HG03571 (cell line): ENCODE measurements at regions not wholly inside any gene's neighbourhood (a gene's known extent, or its start where the extent isn't known, plus 50 kb on each side); places are given as distances from the start of the nearest gene placed in this dataset.
A peak's percentile ranks its signal among the peaks of the same experiment; 100 is the strongest.
"Not testable (repeated sequence)": the region's sequence is repeated elsewhere in the genome, so short reads cannot be mapped to it uniquely, and the experiment has no call there.

ENCODE experiments used
- ATAC-seq: cut with Tn5 transposase; IDR thresholded peaks from one replicate; pipeline ENCODE4 v1.9.1; 2021; ENCODE audit not compliant: unreplicated experiment

DNA sequence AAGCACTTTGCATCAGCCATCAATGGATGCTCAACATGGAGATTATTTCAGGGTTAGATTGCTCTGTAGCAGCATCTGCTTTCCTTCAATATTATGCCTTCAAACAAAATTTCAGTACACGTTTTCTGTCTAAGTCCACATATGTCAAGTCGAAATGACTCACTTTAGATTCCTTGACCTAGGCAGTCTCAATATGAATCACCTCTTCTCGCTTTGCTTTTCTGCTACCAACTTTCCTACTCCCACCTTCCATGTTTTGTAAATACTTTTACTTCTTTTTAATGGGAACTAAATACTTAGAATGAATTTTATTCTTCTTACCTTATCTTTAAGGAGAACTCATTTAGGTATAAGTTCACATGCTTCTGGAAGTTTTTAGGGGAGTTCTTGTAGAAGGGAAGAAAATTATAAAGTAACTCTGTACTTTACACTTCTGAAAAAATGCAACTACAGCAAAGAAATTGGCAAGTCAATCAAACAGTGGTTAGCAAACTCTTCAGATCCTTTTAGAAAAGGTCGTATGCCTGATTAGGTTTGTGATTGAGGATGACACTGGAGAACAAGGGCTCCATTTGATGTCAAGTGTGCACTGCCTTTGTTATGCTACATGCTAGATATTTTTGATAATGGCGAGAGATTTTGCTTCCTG is 478.5 kb upstream of the SMARCA2 start:
- ATAC-seq: no peak

DNA sequence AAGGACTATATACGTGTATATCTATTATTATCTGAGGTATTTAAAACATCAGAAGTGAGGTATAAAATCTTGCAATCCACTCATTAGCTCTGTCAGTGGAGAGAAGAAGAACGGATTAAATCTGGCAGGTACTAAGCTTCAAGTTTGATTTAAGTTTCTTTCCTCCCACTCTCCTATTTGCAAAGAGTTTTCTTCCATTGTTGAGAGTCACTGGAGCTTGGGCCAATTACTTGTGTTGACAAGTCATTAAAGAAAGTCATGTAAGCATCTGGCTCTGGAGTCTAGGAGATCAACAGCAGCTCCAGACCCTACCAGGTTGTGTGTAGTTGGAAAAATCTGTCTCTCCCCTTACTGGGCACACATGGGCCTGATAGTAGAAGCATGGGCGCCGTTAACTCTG is 476.8 kb upstream of the SMARCA2 start:
- no peak for ATAC-seq

GRCh38 chr9:1539216-1539615 is 475.9 kb upstream of the SMARCA2 start:
- no peak for ATAC-seq

DNA sequence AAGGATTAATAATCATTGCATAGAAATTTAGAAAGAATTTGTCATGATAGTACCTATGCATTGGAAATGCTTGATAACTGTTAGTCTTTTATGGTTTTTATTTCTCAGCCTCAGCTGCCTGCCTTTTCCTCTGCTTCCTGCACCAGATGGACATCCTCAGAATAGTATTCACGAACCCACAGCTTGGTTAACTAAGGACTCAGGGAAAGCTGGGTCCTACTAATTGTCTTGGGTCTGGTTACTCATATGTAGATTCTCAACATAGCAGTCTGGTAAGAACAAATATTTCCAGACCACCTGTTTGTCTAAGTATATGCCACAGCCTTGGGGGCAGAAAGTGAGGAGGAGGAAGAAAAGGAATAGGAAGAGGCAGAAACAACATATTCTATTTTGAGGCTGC is 464.5 kb upstream of the SMARCA2 start:
- no peak for ATAC-seq

DNA sequence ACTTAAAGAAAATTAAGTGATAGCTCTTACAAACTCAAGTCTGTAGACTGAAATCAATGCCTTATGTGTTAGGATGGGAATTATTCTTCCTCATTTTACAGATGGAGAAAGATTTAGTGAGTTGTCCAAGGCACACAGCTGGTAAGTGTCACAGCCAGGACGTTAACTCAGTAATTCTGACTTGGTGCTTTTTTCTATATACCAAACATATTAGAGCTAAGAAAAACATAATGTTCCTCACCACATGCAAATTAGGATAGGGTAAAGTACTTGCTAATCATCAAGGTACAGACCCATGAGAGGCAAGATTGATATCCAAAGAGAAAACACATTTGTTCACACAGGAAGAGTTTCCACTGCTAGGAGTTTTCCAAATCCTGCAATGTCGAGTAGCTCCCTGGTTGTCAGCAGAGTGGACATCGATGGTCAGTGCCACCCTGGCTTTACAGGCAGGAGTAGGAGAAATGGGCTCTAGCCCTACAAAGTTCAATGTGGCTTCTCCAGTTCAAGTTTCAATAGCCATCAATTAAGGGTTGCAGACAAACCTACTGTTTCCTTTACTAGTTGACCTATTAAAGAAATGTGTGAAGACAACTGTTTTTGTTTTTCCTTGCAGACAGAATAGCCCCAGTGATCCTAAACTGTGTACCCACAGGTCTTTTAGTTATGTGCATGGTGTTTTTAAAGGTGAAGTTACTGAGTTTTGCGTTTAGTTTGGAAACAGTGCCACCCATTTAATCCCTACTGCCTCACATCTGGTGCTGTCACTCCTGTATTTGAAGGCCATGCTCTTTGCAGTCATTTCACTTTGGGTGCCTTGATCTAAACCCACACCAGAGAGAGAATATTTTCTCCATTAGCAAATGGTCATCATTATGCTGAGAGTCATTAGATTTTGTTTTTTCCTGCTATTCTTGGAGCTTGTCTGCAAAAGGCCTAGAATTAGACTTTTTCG is 460.8 kb upstream of the SMARCA2 start:
- peak; percentile 73 for ATAC-seq

- not testable (repeated sequence) for ATAC-seq
These were observed 456.5 kb upstream of the SMARCA2 start for GRCh38 chr9:1558666-1559065.

GRCh38 chr9:1575939-1576338 is 439.2 kb upstream of the SMARCA2 start:
- ATAC-seq: no peak

DNA sequence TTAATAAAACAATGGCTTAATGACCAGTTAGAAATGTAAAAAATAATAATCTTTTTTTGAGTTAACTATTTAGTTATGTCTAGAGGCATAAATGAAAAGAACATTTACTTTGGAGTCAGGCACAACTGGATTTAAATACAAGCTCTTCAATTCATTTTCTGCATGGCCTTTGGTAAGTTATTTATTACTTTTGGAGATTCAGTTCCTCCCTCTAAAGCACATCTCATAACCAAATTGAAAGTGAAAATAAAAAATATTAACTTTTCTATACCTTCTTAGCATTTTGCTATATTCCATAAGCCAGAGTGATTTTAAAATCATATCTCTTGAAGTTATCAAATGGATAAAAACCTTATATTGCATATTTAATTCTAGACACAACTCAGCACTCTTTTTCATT is 434.9 kb upstream of the SMARCA2 start:
- ATAC-seq: peak; percentile 89

DNA sequence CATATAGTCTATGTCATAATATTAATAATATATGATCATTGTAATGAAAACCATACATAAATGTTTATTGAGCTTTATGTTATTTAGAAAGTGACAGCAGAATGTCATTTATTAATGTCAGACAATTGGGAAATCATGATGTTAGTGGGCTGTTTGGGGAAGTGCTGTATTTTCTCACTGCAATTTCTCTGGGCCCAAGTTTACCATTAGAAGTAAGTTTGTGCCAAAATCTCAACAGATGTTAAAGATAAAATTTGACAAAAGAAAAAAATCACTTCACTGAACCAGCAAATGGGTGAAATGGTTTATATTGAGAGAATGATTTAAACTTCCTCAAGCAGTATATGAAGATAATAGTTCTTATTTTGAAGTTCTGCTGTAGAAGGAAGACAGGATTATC is 433.2 kb upstream of the SMARCA2 start:
- ATAC-seq: no peak

DNA sequence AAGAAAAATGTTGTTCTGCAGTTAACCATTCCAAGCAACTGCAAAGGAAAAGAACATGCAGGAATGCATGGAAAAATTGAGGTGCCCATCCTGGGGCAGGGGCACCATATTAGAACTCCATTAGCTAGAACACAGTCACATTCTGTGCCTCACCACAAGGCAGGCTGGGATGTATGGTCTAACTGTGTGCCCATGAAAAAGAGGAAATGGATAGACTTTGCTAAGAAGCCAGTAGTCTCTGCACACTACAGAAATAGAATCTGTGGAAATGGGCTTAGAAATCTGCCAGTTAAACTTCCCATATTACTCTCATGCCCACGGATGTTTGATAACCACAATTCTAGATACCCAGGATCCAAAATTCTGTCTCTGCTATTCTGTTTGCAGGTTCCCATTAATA is 423.8 kb upstream of the SMARCA2 start:
- ATAC-seq: no peak

DNA sequence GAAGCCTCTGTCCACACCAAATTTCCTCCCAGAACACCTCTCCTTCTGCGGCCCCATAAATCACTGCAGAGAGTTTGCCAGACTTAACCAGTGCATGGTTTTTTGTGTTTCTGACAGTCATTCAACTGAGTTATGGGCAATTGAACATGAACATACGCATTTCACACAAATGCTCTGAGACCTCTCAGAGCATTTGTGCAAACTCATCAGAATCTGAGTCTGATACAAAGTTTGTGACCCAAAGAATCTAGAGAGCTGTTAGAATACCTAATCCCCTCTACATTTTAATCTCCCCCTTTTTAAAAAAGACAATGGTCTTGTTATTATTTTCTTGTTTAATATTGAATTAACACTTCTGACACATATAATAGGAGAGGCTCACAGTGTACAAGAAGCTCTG is 416.9 kb upstream of the SMARCA2 start:
- no peak for ATAC-seq

- no peak for ATAC-seq
These were observed 415.2 kb upstream of the SMARCA2 start for GRCh38 chr9:1599961-1600360.

DNA sequence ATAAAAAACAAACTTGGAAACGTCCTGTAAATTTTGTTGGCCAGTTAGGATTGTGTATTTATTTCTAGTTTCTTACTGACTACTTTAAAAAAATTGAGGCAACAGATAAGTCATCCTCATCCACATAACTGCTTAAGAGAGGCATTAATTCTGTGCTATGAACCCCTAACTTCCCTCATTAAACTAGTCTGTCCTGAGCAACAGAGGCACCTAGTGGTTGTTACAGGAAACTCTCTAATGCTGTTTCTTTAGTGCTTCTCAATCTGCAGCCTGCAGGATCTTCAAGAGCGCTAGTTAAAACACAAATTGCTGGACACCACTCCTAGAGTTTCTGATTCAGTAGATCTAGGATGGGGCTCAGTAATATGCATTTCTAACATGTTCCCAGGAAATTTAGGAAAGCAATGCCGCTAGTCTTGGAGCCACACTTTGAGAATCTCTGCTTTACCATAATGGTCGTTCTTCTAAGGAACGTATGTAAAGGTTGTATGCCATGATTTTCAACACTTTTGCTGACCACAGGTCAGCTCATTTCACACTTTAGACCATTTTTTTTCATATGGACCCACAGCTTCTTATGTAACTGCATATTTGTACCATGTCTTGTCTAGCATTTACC is 410.1 kb upstream of the SMARCA2 start:
- peak; percentile 57 for ATAC-seq

GRCh38 chr9:1606253-1606652 is 408.9 kb upstream of the SMARCA2 start:
- no peak for ATAC-seq

DNA sequence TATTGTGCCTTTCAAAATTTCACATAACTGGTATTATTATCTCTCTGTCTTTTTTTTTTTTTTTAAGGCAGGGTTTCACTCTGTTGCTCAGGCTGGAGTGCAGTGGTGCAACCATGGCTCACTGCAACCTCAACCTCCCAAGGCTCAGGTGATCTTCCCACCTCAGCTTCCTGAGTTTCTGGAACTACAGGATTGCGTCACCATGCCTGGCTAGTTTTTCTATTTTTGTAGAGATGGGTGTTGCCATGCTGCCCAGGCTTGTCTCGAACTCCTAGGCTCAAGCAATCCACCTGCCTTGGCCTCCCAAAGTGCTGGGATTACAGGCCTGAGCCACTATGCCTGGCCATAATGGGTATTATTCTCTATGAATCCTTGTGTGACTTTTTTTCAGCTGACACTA is 402.3 kb upstream of the SMARCA2 start:
- no peak for ATAC-seq

GRCh38 chr9:1617419-1617818 is 397.7 kb upstream of the SMARCA2 start:
- ATAC-seq: no peak

- no peak for ATAC-seq
These were observed 395.0 kb upstream of the SMARCA2 start for GRCh38 chr9:1619915-1620710.

- no peak for ATAC-seq
These were observed 377.7 kb upstream of the SMARCA2 start for GRCh38 chr9:1637401-1637800.

DNA sequence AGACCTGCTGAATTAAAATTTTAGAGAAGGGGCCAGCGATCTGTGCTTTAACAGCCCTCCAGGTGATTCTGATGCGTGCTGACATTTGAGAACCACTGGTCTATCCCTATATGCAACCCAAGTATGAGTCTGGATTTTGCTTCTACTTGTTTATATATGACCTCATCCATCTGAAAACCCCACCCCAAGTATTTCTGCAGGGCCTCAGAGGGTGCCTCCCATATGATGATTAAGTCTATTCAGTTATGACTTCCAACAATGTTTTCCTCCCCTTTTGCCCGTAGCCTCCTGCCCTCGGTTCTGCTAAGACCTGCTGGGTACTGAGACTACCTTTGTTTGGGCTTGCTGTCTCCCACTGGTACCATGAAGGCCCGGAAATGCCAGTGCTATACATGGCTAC is 376.0 kb upstream of the SMARCA2 start:
- no peak for ATAC-seq

DNA sequence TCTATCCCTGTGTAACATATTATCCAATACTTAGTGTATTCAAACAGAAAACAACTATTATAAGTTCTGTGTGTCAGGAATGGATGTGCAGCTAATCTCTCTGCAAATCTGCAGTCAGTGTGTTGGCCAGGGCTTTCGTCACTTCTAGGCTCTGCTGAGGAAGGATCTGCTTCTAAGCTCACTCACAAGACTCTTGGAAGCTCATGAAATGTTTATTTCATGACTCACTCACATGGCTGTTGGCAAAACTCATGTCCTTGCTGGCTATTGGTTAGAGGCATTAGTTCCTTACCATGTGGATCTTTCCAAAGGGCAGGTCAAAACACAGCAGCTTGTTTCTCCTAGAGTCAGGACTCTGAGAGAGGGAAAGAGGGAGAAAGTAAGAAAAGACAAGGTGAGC is 367.4 kb upstream of the SMARCA2 start:
- no peak for ATAC-seq

GRCh38 chr9:1653282-1653681 is 361.9 kb upstream of the SMARCA2 start:
- ATAC-seq: no peak
